Osteocyte (in vitro differentiated cells): ENCODE measurements at regions not wholly inside any gene's neighbourhood (a gene's known extent, or its start where the extent isn't known, plus 50 kb on each side); places are given as distances from the start of the nearest gene placed in this dataset.

Source experiments
- DNase-seq: peaks from one replicate; pipeline ENCODE4 v3.0.0; 2021; ENCODE audit warnings: mixed read lengths; ENCODE audit not compliant: unreplicated experiment; ENCODE audit errors: extremely low spot score
- H3K27ac Mint-ChIP-seq: one replicate; pipeline ENCODE4 v1.8.0; 2021; ENCODE audit warnings: mild to moderate bottlenecking, mixed read lengths; ENCODE audit not compliant: unreplicated experiment
- H3K27me3 Mint-ChIP-seq: one replicate; pipeline ENCODE4 v1.8.0; 2021; ENCODE audit warnings: mixed read lengths; ENCODE audit not compliant: unreplicated experiment
- H3K36me3 Mint-ChIP-seq: one replicate; pipeline ENCODE4 v1.8.0; 2021; ENCODE audit warnings: mixed read lengths; ENCODE audit not compliant: unreplicated experiment
- H3K4me1 Mint-ChIP-seq: one replicate; pipeline ENCODE4 v1.8.0; 2021; ENCODE audit warnings: mixed read lengths; ENCODE audit not compliant: unreplicated experiment
- H3K4me3 Mint-ChIP-seq: one replicate; pipeline ENCODE4 v1.8.0; 2021; ENCODE audit warnings: mild to moderate bottlenecking, moderate library complexity, mixed read lengths; ENCODE audit not compliant: unreplicated experiment
- H3K9me3 Mint-ChIP-seq: one replicate; pipeline ENCODE4 v1.8.0; 2021; ENCODE audit warnings: mixed read lengths; ENCODE audit not compliant: unreplicated experiment
- CTCF ChIP-seq: fragments of 200-600 bp; sonication (generic); IDR thresholded peaks from 2 replicates; pipeline ENCODE4 v1.5.0; 2021; ENCODE audit warnings: antibody characterized with exemption, mild to moderate bottlenecking, moderate library complexity

DNA sequence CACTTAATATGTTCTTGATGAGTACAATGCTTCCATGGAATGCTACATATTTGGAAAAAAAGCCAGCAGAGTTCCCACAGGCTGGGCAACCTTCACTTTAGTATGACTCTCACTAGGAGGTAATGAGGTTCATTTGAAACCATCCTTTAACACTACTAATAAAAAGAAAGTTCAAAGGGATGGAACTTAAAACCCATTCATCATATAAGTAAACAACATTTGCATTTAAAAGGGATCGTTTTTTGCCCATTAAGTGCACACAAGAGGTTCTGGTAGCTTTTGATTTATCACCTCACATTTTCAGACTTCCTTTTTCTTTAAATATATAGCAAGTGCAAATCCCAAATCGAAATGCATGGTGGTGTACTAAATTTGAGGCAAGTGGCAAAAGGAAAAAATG, 270.8 kb upstream of the DCC start:
- Mint-ChIP-seq H3K27me3 (no peaks in the 10 kb centered on the region), H3K4me3 (no peak overlapping the region), H3K4me1 (no peaks in the 10 kb centered on the region), H3K27ac (no peak overlapping the region), H3K36me3 (no peaks in the 10 kb centered on the region), H3K9me3 (peaks cover 53% of the 10 kb centered on the region)
- TF ChIP-seq CTCF: no peak
- DNase-seq: no peak

- H3K27me3 Mint-ChIP-seq: no peaks in the 10 kb centered on the region
- no peak for DNase-seq
- peaks cover 54% of the 10 kb centered on the region for H3K9me3 Mint-ChIP-seq
- no peaks in the 10 kb centered on the region for H3K4me1 Mint-ChIP-seq
- no peak for TF ChIP-seq CTCF
- H3K4me3 Mint-ChIP-seq: no peak overlapping the region
- no peaks in the 10 kb centered on the region for H3K36me3 Mint-ChIP-seq
- no peak overlapping the region for H3K27ac Mint-ChIP-seq
Observed at GRCh38 chr18:52070291-52070756, 269.7 kb upstream of the DCC start.

DNA sequence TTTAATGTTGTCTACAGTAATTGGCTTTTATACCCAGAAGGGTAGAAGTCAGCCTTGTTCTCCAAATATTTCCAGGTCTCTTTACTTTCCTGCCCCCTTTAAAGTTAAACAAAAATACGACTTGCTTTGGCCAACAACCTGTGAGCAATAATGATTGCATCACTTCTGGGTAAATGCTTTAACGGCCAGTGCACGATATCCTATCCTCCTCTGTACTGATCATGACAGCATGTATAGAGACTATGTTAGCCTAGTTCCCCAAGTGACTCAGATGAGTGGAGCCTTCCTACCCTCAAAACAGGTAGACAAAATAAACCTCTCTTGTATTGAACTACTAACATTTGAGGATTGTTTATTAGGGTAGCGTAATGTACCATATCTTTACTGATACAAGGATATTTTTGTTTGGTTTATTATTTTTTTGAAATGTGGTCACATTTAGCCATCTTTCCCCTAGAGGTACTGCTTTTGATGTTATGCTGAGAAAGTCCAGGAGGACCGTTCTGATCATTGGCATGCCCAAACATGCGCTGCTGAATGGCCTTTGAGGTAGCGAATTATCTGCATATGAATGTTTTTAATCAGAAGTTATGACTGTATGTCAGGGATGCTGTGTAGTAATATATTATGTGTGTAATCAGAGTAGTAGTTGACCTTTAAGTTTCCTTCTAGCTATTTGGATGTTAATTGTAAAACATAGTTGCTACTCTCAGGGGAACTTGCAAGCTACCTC, 262.6 kb upstream of the DCC start:
- no peaks in the 10 kb centered on the region for H3K27me3 Mint-ChIP-seq
- TF ChIP-seq CTCF: no peak
- no peaks in the 10 kb centered on the region for H3K4me1 Mint-ChIP-seq
- no peak overlapping the region for H3K4me3 Mint-ChIP-seq
- H3K9me3 Mint-ChIP-seq: peaks cover 13% of the 10 kb centered on the region
- DNase-seq: no peak
- no peak overlapping the region for H3K27ac Mint-ChIP-seq
- no peaks in the 10 kb centered on the region for H3K36me3 Mint-ChIP-seq

DNA sequence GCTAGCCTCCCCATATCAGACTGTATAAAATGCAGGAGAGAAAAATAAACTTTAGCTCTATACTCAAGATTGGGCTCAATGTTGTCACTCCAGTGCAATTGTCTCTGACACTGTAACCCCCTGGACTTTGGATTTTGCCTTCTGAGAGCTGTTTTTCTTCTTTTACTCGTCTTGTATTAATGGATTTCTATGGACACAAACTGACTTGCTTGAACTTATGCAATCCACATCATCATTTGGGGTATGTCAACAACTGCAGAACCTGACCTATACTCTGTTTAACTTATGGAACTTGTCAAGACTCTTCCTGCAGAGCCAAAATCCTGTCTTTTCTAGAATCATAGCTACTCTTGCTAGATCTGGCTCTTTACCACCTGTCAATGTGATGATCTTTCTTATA, 257.8 kb upstream of the DCC start:
- Mint-ChIP-seq H3K4me1 (no peaks in the 10 kb centered on the region), H3K4me3 (no peak overlapping the region), H3K27ac (no peak overlapping the region), H3K27me3 (no peaks in the 10 kb centered on the region), H3K36me3 (no peaks in the 10 kb centered on the region), H3K9me3 (no peaks in the 10 kb centered on the region)
- TF ChIP-seq CTCF: no peak
- no peak for DNase-seq

DNA sequence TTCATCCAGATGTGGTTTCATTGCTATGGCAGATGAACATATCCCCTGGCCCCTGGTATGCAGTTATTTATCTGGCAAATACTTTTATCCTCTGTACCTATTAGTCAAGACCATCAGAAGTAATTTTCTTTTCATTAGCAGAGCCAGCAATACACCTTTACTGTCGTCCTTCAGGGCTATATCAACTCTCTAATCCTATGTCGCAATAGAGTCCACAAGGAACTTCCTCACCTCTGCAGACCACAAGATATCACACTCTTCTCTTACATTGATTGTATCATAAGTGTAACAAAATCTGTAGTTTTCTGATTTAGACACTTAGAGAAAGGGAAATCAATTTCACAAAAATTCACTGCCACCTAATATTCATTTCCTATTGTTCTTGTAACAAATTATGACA, 252.9 kb upstream of the DCC start:
- Mint-ChIP-seq H3K36me3 (no peaks in the 10 kb centered on the region), H3K9me3 (peaks cover 19% of the 10 kb centered on the region), H3K4me3 (no peak overlapping the region), H3K27me3 (no peaks in the 10 kb centered on the region), H3K27ac (no peak overlapping the region), H3K4me1 (no peaks in the 10 kb centered on the region)
- no peak for DNase-seq
- TF ChIP-seq CTCF: no peak
